GM12878 (cell line): ENCODE measurements at regions not wholly inside any gene's neighbourhood (a gene's known extent, or its start where the extent isn't known, plus 50 kb on each side); places are given as distances from the start of the nearest gene placed in this dataset.

Source experiments
- ATAC-seq: fragments of 200-7000 bp; cut with Tn5 transposase; 3 replicates; pipeline ENCODE4 v1.9.1; 2020; ENCODE audit warnings: mild to moderate bottlenecking, moderate library complexity
- BruUV-seq: library from RNA; stranded (reverse); fragments of 400-500 nt; replicated peaks from 2 replicates; lab custom pipeline; 2021; lab: Mats Ljungman, UMichigan
- CTCF ChIA-PET: fragments of 300-600 bp; sonication (Branson Sonifier 250); formaldehyde crosslinking; extraction: SDS; loops from one replicate; lab custom pipeline; 2021; ENCODE audit warnings: inconsistent platforms; lab: Yijun Ruan, JAX
- POLR2A ChIA-PET: fragments of 350-600 bp; formaldehyde crosslinking; extraction: SDS; loops from one replicate; lab custom pipeline; 2021; ENCODE audit warnings: inconsistent platforms; lab: Charles Lee
- RAD21 ChIA-PET: fragments of 300-600 bp; sonication (Branson Sonifier 250); formaldehyde crosslinking; loops from one replicate; lab custom pipeline; 2023; ENCODE audit warnings: antibody characterized with exemption; ENCODE audit not compliant: unreplicated experiment; lab: Charles Lee
- SMC1A ChIA-PET: fragments of 300-600 bp; sonication (Branson Sonifier 250); formaldehyde crosslinking; loops from one replicate; lab custom pipeline; 2023; ENCODE audit not compliant: unreplicated experiment, uncharacterized antibody; lab: Charles Lee
- DNase-seq: peaks from one replicate; pipeline ENCODE4 v3.0.0-alpha.2; 2011; ENCODE audit warnings: low read depth, low spot score
- FAIRE-seq: peaks from 3 replicates; lab custom pipeline; 2011; peaks lifted over from hg19 to GRCh38; lab: Jason Lieb, UNC
- H2AFZ ChIP-seq: 2 replicates; pipeline ENCODE4 v1.6.0; 2011; ENCODE audit warnings: low read depth, low read length, control low read depth; ENCODE audit not compliant: control insufficient read depth
- H3K27ac ChIP-seq: 2 replicates; pipeline ENCODE4 v1.5.1; 2011; ENCODE audit warnings: control low read depth; ENCODE audit not compliant: control insufficient read depth, insufficient read depth
- H3K27me3 ChIP-seq, 2 experiments: replicated peaks in 1 of 2; 2 replicates each; pipeline versions ENCODE4 v1.6.0 to v1.6.1; 2011; ENCODE audit warnings: low read length in 1 of 2; ENCODE audit not compliant: control insufficient read depth in 2 of 2, insufficient read depth in 2 of 2
- H3K36me3 ChIP-seq, 2 experiments: 2 replicates each; pipeline ENCODE4 v1.5.1; 2011; ENCODE audit warnings: low read length in 1 of 2; ENCODE audit not compliant: control insufficient read depth in 2 of 2, insufficient read depth in 2 of 2
- H3K4me1 ChIP-seq: 2 replicates; pipeline ENCODE4 v1.6.1; 2011; ENCODE audit warnings: mild to moderate bottlenecking, low read length, moderate library complexity, mixed read lengths; ENCODE audit not compliant: control insufficient read depth, insufficient read depth
- H3K4me2 ChIP-seq: 2 replicates; pipeline ENCODE4 v1.6.0; 2011; ENCODE audit warnings: control low read depth; ENCODE audit not compliant: control insufficient read depth, insufficient read depth
- H3K4me3 ChIP-seq: fragments of 200-600 bp; sonication (generic); 2 replicates; pipeline ENCODE4 v1.5.1; 2016
- H3K79me2 ChIP-seq: 2 replicates; pipeline ENCODE4 v1.6.0; 2011; ENCODE audit warnings: low read length; ENCODE audit not compliant: control insufficient read depth, insufficient read depth
- H3K9ac ChIP-seq: 2 replicates; pipeline ENCODE4 v1.8.0; 2011; ENCODE audit warnings: low read length, control low read depth, mixed read lengths; ENCODE audit not compliant: control insufficient read depth, insufficient read depth
- H3K9me3 ChIP-seq: replicated peaks from 3 replicates; pipeline ENCODE4 v1.5.1; 2011; ENCODE audit warnings: mild to moderate bottlenecking, low read length; ENCODE audit not compliant: control insufficient read depth, insufficient read depth
- H4K20me1 ChIP-seq: 2 replicates; pipeline ENCODE4 v1.6.0; 2011; ENCODE audit not compliant: control insufficient read depth, insufficient read depth
- CHD1 ChIP-seq: IDR thresholded peaks from 2 replicates; pipeline ENCODE4 v1.6.1; 2012; ENCODE audit warnings: low read depth, low read length, improper control_type of control experiment
- JUNB ChIP-seq: IDR thresholded peaks from 2 replicates; pipeline ENCODE4 v1.6.1; 2016; ENCODE audit warnings: antibody characterized with exemption, mild to moderate bottlenecking
- MTA2 ChIP-seq: fragments of 450-650 bp; IDR thresholded peaks from 2 replicates; pipeline ENCODE4 v1.6.1; 2016; ENCODE audit warnings: low read depth, mild to moderate bottlenecking, moderate library complexity
- PRDM15 ChIP-seq: fragments of 450-650 bp; formaldehyde crosslinking; IDR thresholded peaks from 2 replicates; pipeline ENCODE4 v1.4.0; 2020; ENCODE audit warnings: mild to moderate bottlenecking, moderate library complexity
- RUNX3 ChIP-seq: IDR thresholded peaks from 2 replicates; pipeline ENCODE4 v1.6.1; 2012; ENCODE audit warnings: low read length, inconsistent platforms
- SKIL ChIP-seq: fragments of 450-650 bp; IDR thresholded peaks from 2 replicates; pipeline ENCODE4 v1.6.1; 2017; ENCODE audit warnings: mild to moderate bottlenecking, low read depth, inconsistent platforms; ENCODE audit not compliant: poor library complexity, severe bottlenecking
- WGBS: methylation state at CpG from one replicate; pipeline ENCODE4 v1.1.6; 2016; ENCODE audit warnings: low lambda C conversion rate; ENCODE audit not compliant: insufficient replicate concordance, insufficient coverage; ENCODE audit errors: missing lambda C conversion rate; 5-methylcytosine and 5-hydroxymethylcytosine counted together
- in situ Hi-C: fragments of 300-500 bp; cut with MboI; formaldehyde crosslinking; loops from 9 replicates; pipeline ENCODE4 v1.14.3; 2018; ENCODE audit warnings: mixed read lengths
- intact Hi-C: fragments of 100-400 bp; cut with micrococcal nuclease; formaldehyde crosslinking; loops from one replicate; pipeline ENCODE4 v1.14.2; 2022; ENCODE audit not compliant: unreplicated experiment

- Histone ChIP-seq H3K4me3 (no peak overlapping the region), H4K20me1 (no peaks in the 10 kb centered on the region), H3K36me3 (no peaks in the 10 kb centered on the region), H3K27ac (no peak overlapping the region), H3K4me1 (no peaks in the 10 kb centered on the region), H3K79me2 (no peaks in the 10 kb centered on the region), H2AFZ (no peak overlapping the region), H3K9ac (no peak overlapping the region), H3K4me2 (no peak overlapping the region), H3K9me3 (no peaks in the 10 kb centered on the region), H3K27me3 (no peaks in the 10 kb centered on the region)
- TF ChIP-seq CHD1: no peak
- no peak for TF ChIP-seq SKIL
- 0 out of 2 replicates have a peak, but pooled peaks have one; percentile 14 for TF ChIP-seq JUNB
- TF ChIP-seq MTA2: 0 out of 2 replicates have a peak, but pooled peaks have one; percentile 13
- TF ChIP-seq PRDM15: no peak
- peak; percentile 82 for TF ChIP-seq RUNX3
- no TSS peak for BruUV-seq
- ATAC-seq (no peak), DNase-seq (no peak), FAIRE-seq (no peak)
- CTCF ChIA-PET: no interaction called here
- POLR2A ChIA-PET: no interaction called here
- intact Hi-C loops: loop anchor here (10.0 kb wide), 1 partner anchor 522 kb away; no protein-coding TSS in a partner anchor
- 4% methylated on average over 2 of the region's 2 CpGs for whole genome bisulfite sequencing
- SMC1A ChIA-PET: no interaction called here
- RAD21 ChIA-PET: no interaction called here
- in situ Hi-C loops: no loop called here
Measured at GRCh38 chr3:118102737-118103136, 931.9 kb downstream of the IGSF11 start.
